ENCODE measurements at regions not wholly inside any gene's neighbourhood (a gene's known extent, or its start where the extent isn't known, plus 50 kb on each side); places are given as distances from the start of the nearest gene placed in this dataset.

GRCh38 chr20:50413088-50413500 is 97.1 kb upstream of the PTPN1 start:
- no peak for TF ChIP-seq CTCF (IDR thresholded peaks at IDR 0.05)
- TF ChIP-seq, protein P1, sequence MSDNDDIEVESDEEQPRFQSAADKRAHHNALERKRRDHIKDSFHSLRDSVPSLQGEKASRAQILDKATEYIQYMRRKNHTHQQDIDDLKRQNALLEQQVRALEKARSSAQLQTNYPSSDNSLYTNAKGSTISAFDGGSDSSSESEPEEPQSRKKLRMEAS (CRISPR knock-in tag; IDR thresholded peaks at IDR 0.05): no peak

Data from WTC11 (cell line).